AG04449 (cell line): ENCODE measurements at regions not wholly inside any gene's neighbourhood (a gene's known extent, or its start where the extent isn't known, plus 50 kb on each side); places are given as distances from the start of the nearest gene placed in this dataset.

ENCODE experiments used
- CTCF ChIA-PET: fragments of 350-600 bp; formaldehyde crosslinking; extraction: SDS; loops from one replicate; lab custom pipeline; 2021; ENCODE audit warnings: antibody characterized with exemption; lab: Yijun Ruan, JAX
- POLR2A ChIA-PET: fragments of 400-600, 350-600 bp; formaldehyde crosslinking; extraction: SDS; loops from one replicate; lab custom pipeline; 2020; ENCODE audit warnings: antibody characterized with exemption, inconsistent platforms; lab: Yijun Ruan, JAX
- DNase-seq: peaks from one replicate; pipeline ENCODE4 v3.0.0-alpha.2; 2010; ENCODE audit warnings: low read depth, low spot score
- H3K4me3 ChIP-seq: 2 replicates; pipeline ENCODE4 v1.5.1; 2011; ENCODE audit warnings: low read depth, mild to moderate bottlenecking, control low read depth, low read length
- TF ChIP-seq, protein P1 (sequence below): IDR thresholded peaks from one replicate; pipeline ENCODE4 v1.5.1; 2011; ENCODE audit warnings: mild to moderate bottlenecking, moderate library complexity, low read length, control low read depth, inconsistent platforms; ENCODE audit not compliant: insufficient read depth; ENCODE audit errors: missing control alignments

DNA sequence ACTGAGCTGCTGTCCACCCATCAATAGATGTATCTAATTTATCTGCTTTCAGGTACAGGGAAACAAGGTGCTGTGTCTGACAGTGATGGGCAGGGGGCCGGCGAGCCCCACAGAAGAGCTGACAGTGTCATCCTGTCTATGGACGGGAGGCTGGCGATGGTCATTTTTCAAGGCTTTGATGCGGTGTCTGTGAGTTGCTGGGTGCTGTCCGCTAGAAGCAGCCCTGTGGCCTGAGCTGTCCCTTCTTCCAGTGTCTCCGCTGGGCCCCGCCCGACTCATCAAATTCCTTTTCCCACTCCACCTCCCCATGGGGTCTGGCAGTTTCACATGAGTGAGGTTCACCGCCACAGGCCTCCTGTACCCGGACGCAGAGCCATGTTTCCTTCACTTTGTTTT is 161.4 kb upstream of the PMEPA1 start:
- ChIA-PET CTCF (no interaction called here), POLR2A (no interaction called here)
- TF ChIP-seq, protein P1, sequence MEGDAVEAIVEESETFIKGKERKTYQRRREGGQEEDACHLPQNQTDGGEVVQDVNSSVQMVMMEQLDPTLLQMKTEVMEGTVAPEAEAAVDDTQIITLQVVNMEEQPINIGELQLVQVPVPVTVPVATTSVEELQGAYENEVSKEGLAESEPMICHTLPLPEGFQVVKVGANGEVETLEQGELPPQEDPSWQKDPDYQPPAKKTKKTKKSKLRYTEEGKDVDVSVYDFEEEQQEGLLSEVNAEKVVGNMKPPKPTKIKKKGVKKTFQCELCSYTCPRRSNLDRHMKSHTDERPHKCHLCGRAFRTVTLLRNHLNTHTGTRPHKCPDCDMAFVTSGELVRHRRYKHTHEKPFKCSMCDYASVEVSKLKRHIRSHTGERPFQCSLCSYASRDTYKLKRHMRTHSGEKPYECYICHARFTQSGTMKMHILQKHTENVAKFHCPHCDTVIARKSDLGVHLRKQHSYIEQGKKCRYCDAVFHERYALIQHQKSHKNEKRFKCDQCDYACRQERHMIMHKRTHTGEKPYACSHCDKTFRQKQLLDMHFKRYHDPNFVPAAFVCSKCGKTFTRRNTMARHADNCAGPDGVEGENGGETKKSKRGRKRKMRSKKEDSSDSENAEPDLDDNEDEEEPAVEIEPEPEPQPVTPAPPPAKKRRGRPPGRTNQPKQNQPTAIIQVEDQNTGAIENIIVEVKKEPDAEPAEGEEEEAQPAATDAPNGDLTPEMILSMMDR, result no peak
- no peak for DNase-seq
- H3K4me3 ChIP-seq, result no peak overlapping the region

DNA sequence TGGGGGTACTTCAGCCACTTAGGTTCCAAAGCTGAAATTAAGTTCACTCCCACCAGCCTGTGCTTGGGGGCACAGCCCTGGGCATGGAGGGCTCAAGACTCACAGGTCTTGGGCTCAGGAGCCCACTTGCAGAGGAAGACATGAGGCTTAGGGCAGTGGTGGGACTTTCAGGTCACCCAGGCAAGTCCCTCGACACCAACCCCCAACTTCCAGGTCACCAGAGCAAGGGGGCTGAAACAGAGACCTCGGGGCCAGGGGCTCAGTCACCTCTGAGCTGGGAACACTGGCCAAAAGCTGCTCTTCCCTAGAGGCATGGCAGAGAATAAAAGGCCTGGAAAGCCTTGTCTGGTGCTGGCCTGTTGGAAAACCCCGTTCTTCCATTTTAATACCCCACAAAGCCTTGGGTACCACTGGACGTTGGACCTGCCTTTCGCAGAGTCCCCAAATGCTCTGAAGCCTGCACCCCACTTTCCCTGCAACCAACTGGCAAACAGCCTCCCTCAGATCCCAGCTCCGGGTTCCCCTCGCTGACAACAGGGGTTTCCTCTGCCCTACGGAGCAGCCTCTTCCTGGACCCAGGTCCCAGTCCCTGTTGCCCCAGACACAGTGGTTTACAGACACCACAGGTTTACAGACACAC is 160.9 kb upstream of the PMEPA1 start:
- no peak overlapping the region for H3K4me3 ChIP-seq
- TF ChIP-seq, protein P1, result no peak
- ChIA-PET CTCF (no interaction called here), POLR2A (no interaction called here)
- DNase-seq, result no peak

DNA sequence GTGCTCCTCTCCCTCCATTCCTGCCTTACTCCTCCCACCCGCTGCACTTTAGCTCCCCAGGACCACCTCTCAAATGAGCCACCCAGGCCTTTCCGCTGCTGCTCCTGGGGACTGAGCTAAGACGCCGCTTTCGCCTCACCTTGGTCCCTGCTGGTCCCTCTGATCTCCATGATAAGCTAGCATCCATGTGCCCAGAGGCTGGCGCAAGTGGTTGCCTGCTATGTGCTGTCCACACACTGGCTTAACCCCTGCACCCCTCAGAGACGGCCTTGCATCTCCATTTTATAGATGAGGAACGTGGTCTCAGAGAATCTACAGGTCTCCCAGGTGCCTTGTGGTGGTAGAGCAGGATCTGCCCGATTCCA is 160.1 kb upstream of the PMEPA1 start:
- H3K4me3 ChIP-seq, result no peak overlapping the region
- no peak for DNase-seq
- ChIA-PET POLR2A (no interaction called here), CTCF (no interaction called here)
- TF ChIP-seq, protein P1, result no peak

DNA sequence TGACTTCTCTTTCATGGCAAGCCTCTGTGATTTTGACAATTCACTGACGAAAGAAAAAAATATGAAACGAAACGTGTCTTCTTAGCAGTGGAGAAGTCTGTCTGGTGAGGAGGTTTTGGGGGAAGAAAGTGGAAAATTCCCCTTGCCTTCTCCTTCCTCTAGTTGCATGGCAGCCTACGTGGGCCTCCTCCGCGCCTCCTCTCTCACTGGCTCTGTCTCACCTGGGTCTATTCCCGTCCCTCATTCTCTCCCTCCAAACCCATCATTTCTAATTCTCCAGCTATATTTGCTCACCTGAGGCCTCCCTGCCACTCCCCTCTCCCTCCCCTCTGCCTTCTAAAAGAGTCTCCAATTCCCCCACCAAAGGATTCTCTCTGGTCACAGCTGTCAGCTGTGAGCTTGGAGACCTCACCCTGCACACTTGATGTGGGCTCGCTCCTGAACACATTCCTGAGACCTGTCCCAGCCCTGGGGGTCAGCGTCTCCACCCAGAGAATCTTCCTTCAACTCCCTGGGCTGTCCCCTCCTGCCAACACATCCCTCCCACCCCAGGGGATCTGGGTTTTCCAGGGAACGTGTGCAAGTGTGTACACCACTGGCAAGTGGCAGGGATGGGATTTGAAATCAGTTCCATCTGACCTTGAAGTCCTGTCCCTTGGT is 159.6 kb upstream of the PMEPA1 start:
- TF ChIP-seq, protein P1, result no peak
- POLR2A ChIA-PET, result no interaction called here
- DNase-seq, result no peak
- H3K4me3 ChIP-seq, result no peak overlapping the region
- CTCF ChIA-PET, result no interaction called here

DNA sequence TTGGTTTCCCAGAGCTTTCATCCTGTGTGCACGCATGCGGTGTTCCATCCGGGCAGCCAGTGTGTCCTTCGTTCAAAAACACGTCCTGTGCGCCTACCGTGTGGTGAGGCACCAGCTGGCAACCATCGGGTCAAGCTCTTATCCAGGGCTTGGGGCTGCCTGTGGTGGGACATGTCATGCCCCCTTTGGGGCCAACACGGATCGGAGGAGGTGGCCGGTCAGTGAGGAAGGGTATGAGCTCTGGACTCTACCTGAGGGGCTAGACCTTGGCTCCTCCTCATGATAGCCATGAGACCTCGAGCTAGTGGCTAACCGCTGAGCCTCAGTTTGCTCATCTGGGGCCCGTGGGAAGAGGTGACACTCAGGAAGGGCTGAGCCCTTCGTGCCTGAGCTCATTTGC is 158.5 kb upstream of the PMEPA1 start:
- TF ChIP-seq, protein P1, result no peak
- DNase-seq, result no peak
- no peak overlapping the region for H3K4me3 ChIP-seq
- POLR2A ChIA-PET, result no interaction called here
- CTCF ChIA-PET, result interaction anchor here (0.9 kb wide), 1 partner anchor 11 kb away, joined by 5 read pairs; no protein-coding TSS in a partner anchor

DNA sequence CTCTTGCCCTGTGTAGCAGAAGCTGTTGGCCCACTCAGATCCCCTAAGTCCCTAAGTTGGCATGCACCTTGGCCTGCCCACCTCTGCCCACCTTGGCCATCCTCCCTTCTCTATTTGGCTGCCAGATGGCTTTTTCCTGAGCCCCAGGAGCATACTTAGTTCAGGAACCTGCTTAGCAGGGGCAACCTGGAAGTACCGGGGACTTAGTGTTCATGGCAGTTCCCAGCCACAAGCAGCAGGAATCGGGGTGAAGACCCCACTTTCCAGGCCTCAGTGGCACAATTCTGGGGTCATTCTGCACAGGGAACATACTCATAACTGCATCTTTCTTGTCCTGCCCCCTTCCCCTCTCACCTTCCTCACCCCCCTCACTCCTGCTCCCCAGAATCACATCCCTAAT is 158.0 kb upstream of the PMEPA1 start:
- TF ChIP-seq, protein P1, result no peak
- CTCF ChIA-PET, result interaction anchor here (0.9 kb wide), 1 partner anchor 12 kb away, joined by 5 read pairs; no protein-coding TSS in a partner anchor
- DNase-seq, result no peak
- POLR2A ChIA-PET, result no interaction called here
- no peak overlapping the region for H3K4me3 ChIP-seq
